Ishikawa (cell line): ENCODE measurements at regions not wholly inside any gene's neighbourhood (a gene's known extent, or its start where the extent isn't known, plus 50 kb on each side); places are given as distances from the start of the nearest gene placed in this dataset.

ENCODE experiments used
- CEBPB ChIP-seq: IDR thresholded peaks from 2 replicates; pipeline ENCODE4 v1.6.1; 2012
- CREB1 ChIP-seq: IDR thresholded peaks from 2 replicates; pipeline ENCODE4 v1.6.1; 2012; ENCODE audit warnings: low read depth
- EGR1 ChIP-seq: IDR thresholded peaks from 2 replicates; pipeline ENCODE4 v1.6.1; 2012
- EP300 ChIP-seq: IDR thresholded peaks from 2 replicates; pipeline ENCODE4 v1.6.1; 2012; ENCODE audit warnings: borderline replicate concordance
- FOXM1 ChIP-seq: IDR thresholded peaks from 2 replicates; pipeline ENCODE4 v1.6.1; 2012; ENCODE audit warnings: low read depth, borderline replicate concordance
- NFIC ChIP-seq: IDR thresholded peaks from 2 replicates; pipeline ENCODE4 v1.6.1; 2012
- RAD21 ChIP-seq: IDR thresholded peaks from 2 replicates; pipeline ENCODE4 v1.6.1; 2012; ENCODE audit warnings: low read depth
- REST ChIP-seq: IDR thresholded peaks from 2 replicates; pipeline ENCODE4 v1.6.1; 2012; ENCODE audit warnings: low read depth, mild to moderate bottlenecking
- TAF1 ChIP-seq: IDR thresholded peaks from 2 replicates; pipeline ENCODE4 v1.6.1; 2012; ENCODE audit warnings: low read depth, mild to moderate bottlenecking
- TCF12 ChIP-seq: IDR thresholded peaks from 2 replicates; pipeline ENCODE4 v1.6.1; 2012; ENCODE audit warnings: low read depth
- TEAD4 ChIP-seq: IDR thresholded peaks from 2 replicates; pipeline ENCODE4 v1.6.1; 2012
- USF1 ChIP-seq: IDR thresholded peaks from 2 replicates; pipeline ENCODE4 v1.6.1; 2012
- YY1 ChIP-seq: IDR thresholded peaks from 2 replicates; pipeline ENCODE4 v1.6.1; 2012; ENCODE audit warnings: low read depth
- TF ChIP-seq, protein P1 (sequence below): IDR thresholded peaks from 2 replicates; pipeline ENCODE4 v1.6.1; 2012

GRCh38 chr10:83682414-83682813 lies 456.9 kb upstream of the GHITM start:
- TF ChIP-seq CREB1 (no peak), REST (no peak), EP300 (no peak), RAD21 (no peak), FOXM1 (no peak), TAF1 (no peak), CEBPB (no peak), YY1 (no peak), TCF12 (no peak), TEAD4 (no peak), USF1 (no peak), NFIC (no peak), EGR1 (no peak)
- TF ChIP-seq, protein P1, sequence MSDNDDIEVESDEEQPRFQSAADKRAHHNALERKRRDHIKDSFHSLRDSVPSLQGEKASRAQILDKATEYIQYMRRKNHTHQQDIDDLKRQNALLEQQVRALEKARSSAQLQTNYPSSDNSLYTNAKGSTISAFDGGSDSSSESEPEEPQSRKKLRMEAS: no peak
